ENCODE measurements at regions not wholly inside any gene's neighbourhood (a gene's known extent, or its start where the extent isn't known, plus 50 kb on each side); places are given as distances from the start of the nearest gene placed in this dataset.

DNA sequence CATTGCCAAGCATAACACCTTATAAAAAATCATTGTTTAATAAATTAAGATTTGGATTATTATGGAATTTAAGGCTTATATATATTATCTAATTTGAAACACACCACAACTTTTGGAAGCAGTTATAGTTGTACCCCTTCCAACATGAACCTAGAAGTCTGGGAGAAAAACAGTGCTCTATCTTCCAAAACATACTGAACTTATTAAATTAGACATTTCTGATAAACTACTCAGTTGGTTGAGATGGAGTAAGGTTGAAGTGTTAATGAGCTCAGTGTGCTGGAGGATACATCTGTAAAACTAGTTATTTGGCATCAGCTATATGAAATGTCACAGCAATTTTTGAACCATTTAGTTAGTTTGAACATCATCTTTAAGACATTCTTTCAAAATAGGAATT lies 227.4 kb downstream of the ALX1 start:
- DNase-seq, result no peak

DNA sequence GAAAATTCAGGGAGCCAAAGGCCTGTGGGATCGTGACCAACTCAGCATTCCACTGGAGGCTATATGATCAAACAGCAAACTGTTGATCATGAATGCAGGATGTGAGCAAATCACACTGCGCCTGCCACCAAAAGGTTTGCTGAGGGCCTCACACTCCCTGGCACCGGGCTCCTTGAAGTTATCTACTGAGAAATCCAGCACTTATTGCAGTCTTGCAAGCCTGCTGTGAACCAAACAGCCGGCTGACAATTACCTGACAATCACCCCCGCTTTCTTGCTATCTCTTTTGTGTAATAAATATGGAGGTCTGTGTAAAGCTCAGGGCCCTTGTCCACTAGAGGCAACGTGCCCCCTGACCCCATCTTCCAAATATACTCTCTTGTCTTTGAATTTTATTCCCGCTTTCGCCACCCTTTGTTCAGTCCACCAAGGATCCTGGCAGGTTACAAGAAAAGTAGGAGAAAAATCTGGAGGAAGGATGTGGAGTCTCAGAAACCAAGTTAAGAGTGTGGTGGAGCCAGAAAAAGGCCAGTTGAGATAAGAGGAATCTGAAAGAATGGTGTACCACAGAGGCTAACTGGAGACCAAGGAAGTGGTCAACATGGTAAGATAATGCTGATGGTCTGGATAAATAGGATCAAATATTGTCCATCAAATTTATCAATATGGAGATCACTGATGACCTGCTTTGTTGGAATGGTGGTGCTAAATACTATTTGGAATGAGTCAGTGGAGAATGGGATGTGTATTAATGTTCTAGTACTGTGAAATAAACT lies 229.2 kb downstream of the ALX1 start:
- no peak for DNase-seq

- no peak for DNase-seq
These were observed 229.8 kb downstream of the ALX1 start for GRCh38 chr12:85509857-85510256.

DNA sequence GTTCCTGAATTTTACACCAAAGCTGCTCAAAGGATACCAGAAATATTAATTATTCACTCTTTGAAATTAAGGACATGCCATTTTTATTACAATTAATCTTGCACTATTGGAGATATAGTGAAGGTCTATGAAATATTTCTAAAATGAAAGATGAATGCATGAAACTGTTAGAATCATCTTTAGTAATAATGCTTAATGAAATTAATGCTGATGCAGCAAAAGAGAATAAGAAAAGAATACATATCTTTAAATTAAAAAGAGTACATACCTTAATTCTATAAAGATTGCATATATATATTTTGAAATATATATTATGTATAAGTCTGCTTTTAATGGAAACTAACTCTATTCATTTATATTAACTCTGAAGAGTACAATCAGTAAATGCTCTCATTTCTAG lies 236.0 kb downstream of the ALX1 start:
- DNase-seq, result no peak

GRCh38 chr12:85516667-85517325 lies 236.8 kb downstream of the ALX1 start:
- no peak for DNase-seq

DNA sequence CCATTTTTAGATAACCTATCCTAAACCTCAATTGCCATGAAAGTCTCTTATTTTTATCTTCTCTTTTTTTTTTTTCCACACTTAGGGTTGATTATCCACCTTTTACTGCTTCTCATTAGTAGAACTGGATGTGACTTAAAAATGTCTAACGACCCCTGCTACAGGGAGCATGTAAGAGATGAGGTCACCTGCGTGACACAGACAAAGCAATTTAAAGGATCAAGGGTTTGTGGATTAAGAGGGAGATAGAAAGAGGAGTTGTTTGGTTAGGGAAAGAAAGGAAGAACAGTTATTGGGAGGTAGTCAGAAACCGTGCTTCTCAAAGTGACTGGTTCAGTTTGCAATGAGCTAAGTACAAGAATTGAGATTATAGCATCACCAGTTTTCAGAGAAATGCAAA lies 239.1 kb downstream of the ALX1 start:
- no peak for DNase-seq

DNA sequence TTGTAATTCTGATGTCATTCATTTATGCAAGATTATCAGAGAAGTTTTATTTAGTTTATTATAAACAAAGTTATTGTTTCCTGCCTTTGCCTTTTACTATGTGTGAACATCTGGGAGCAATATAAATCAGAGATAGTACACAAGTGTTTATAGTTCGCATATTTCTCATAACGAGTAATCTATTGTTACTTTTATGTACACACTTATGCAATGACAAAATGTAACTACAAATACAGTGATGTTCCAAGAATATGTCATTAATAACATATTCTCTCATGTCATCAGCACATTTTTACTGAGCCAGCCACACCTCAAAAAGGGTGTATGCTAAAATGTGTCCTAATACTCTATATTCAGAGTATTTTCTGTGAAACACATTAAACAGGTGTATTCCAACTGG lies 243.2 kb downstream of the ALX1 start:
- DNase-seq, result no peak

DNA sequence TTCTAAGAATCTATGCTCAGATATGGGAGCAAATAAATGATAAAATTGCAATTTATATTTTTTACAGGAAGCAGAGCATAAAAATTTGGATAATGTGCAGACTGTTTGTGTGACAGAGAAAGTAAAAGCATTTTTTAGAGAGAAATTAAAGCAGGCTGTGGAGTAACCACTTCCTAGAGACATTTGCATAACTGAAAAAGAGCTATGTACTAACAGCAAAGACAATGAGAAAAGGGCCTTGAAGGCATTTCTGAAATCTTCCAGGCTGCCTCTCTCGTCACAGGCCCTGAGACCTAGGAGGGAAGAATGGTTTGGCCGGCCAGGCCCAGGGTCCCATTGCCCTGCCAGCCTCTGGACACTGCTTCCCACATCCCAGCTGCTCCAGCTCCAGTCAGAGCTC lies 247.2 kb downstream of the ALX1 start:
- no peak for DNase-seq

DNA sequence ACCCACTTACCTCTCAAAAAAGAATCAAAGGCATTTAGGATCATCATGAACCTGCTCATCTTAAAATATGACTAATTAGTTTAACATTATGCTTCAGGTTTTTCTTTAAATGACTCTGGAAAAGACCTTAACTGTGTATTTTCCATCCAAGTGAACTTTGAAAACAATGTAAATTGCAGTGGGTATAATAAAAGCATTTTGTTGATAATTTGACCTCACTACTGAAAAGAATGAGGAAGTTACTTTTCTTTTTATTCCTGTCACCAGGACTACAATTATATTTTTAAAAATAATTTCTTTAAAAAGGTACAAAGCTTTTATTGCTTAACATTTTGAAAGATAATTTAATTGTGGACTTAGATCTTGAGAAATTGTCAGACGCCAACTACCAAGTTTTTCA lies 249.9 kb downstream of the ALX1 start:
- DNase-seq, result no peak

DNA sequence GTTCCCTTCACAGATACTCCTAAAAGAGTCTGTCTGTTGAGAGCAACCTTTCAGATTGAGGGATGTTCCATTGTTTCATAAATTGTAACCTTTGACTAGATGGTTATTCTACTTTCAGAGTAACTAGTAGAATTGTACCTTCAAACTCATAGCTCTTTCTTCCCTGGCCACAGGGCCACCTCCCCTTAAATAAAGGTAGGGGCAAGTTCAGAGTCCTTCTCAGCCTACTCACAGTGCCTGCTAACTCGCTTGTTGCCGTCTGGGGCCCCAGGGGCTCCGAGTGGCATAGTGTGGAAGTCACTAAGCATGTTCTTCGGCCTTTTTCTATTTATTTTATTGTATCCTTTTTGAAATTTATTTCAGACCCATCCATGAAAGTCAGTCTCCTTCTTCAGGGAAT lies 250.4 kb downstream of the ALX1 start:
- DNase-seq, result no peak

- DNase-seq, result no peak
These were observed 251.3 kb downstream of the ALX1 start for GRCh38 chr12:85531341-85531740.

DNA sequence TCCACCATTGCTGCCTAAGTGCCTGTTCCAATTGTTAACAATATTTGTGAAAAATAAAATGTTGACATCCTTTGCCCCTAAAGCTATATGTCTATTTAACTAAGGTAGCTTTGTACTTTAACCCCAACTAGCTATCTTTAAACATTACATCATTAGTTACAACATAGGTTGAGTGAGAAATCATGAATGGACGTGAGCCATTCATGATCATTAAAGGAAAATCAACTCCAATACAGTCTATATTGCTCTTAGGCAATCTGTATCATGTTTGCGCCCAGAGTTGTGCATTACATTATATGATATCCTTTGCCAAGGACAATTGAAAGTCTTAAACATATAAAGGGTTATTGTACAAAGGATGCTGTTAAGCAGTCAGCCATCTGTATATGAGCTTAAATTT lies 269.6 kb downstream of the ALX1 start:
- DNase-seq, result no peak

GRCh38 chr12:85550924-85551323 lies 270.9 kb downstream of the ALX1 start:
- DNase-seq, result no peak

- no peak for DNase-seq
These were observed 272.4 kb downstream of the ALX1 start for GRCh38 chr12:85552461-85552860.

DNA sequence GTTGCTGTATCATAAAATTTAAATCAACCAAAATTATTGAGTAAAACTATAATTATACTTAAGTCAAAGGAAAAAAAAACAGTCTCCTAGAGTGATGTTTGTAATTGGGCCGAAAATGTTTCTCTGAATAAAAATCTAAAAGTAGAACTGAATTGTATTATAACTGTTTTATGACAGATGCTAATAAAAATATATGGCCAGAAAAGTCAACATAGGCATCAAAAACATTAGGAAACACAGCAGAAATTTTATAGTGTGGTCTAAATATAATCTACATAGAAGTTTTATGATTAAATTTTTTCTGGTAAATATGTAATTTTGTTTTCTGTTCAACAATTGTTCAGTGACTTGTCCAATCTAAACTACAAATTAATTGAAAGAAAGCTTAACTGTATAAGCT lies 277.8 kb downstream of the ALX1 start:
- no peak for DNase-seq

- no peak for DNase-seq
These were observed 277.5 kb downstream of the RASSF9 start for GRCh38 chr12:85558684-85559083.

DNA sequence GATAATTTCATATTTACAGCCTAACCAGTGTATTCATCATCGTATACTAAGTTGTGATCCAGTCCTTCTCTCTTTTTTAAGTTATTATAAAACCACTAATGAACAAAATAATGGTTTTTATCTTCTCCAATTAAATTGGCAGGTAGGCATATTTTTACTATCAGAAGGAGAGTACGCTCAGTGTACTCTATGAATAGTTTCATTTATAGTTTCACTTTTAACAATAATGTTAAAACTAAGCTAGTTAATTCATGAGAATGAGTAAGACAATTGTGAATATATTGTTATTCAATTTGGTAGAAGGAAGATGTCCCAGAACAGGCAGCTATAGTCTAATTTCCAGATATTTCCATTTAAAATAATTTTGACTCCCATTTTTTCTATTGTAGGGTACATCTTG lies 277.1 kb downstream of the RASSF9 start:
- DNase-seq, result no peak

DNA sequence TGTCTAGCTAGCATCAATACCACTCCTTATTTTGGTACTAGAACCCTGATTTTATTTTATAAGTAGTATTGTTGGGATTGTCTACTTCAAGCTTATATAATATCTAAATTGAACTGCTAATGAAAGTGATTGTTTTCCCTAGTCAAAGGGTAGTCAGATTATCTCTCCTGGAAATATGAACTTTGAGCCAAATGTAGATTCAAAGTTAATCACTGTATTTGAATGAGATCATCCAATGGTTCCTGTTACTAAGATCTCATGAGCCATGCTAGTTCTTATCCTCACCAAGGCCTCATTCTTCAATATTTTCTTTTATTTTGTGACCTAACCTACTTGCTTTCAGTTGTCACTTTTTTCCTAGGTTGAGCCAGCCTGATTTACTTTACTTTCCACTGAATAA lies 276.7 kb downstream of the RASSF9 start:
- DNase-seq, result no peak

GRCh38 chr12:85562765-85563164 lies 273.4 kb downstream of the RASSF9 start:
- no peak for DNase-seq

DNA sequence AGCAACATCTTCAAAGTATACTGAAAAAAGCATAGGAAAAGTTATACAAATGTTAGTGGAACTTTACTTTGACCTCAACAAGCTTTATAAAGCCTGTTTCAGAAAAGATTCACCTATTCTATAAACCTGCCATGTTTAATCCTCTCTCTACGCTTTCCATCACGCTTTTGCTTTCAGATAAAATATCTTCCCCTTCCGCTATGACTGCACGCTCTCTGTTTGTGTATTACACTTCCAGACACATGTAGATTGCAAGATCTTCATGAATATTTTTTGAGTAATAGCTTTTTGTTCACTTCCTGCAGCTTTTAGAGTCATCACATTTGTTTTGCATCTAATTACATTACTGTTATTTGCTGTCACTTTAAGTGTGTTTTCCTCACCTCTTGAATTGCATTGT lies 271.4 kb downstream of the RASSF9 start:
- no peak for DNase-seq

- peak in 1 of 56 donors; percentile 4 for DNase-seq
These were observed 267.7 kb downstream of the RASSF9 start for GRCh38 chr12:85568395-85569103.

DNA sequence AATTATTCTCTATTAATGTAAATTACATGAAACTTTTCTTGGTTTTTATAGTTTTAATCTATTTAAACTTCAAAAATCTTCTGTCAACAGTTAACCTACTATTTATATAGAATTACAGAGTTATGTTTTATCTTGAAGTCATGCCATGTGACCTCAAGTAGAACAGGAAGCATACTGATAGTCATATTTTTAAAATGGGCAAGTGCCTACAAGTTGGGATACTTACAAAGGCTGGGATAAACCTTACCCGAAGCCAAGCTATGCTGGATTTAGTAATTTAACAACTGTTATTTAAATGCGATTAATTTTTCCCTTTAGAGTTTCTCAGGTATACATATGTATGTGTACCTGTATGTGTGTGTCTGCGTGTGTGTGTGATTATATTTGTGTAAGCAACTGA lies 266.9 kb downstream of the RASSF9 start:
- DNase-seq, result no peak

DNA sequence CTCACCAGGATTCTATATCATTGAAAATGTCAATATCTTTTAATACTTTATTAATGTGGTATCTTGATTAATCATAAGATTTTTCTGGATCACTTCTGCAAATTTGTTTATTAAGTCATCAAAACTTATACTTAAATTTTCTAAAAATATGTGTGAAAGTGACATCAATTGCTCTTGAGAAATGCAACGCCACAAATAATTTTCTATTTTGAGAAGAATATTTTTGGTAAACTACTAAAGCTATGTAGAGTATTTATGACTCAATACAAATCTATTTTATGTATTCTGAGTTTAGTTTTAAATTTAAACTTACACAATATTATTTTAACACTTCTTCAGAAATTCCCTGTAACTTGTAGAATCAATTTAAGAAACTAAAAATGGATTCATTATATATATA lies 263.3 kb downstream of the RASSF9 start:
- no peak for DNase-seq
